RWPE2 (cell line): ENCODE measurements at regions not wholly inside any gene's neighbourhood (a gene's known extent, or its start where the extent isn't known, plus 50 kb on each side); places are given as distances from the start of the nearest gene placed in this dataset.
A peak's percentile ranks its signal among the peaks of the same experiment; 100 is the strongest.

Source experiments
- ATAC-seq: fragments of 200-7000 bp; cut with Tn5 transposase; 3 replicates; pipeline ENCODE4 v1.9.1; 2021; ENCODE audit warnings: low read depth
- DNase-seq: peaks from one replicate; pipeline ENCODE4 v3.0.0-alpha.2; 2020; ENCODE audit warnings: low spot score
- H3K27ac ChIP-seq: fragments of 450-650 bp; 2 replicates; pipeline ENCODE4 v1.5.1; 2017; ENCODE audit warnings: mild to moderate bottlenecking; ENCODE audit not compliant: poor library complexity, severe bottlenecking
- H3K27me3 ChIP-seq: fragments of 250-450 bp; sonication (Bioruptor Pico); 2 replicates; pipeline ENCODE4 v1.5.1; 2021; ENCODE audit warnings: mild to moderate bottlenecking, moderate library complexity; ENCODE audit not compliant: insufficient read depth, poor library complexity, severe bottlenecking
- H3K36me3 ChIP-seq: fragments of 250-450 bp; sonication (Bioruptor Pico); 2 replicates; pipeline ENCODE4 v1.5.1; 2020; ENCODE audit warnings: low read depth, mild to moderate bottlenecking, moderate library complexity
- H3K4me1 ChIP-seq: fragments of 250-450 bp; sonication (Bioruptor Pico); 2 replicates; pipeline ENCODE4 v1.5.1; 2021; ENCODE audit warnings: mild to moderate bottlenecking, moderate library complexity; ENCODE audit not compliant: insufficient read depth, poor library complexity, severe bottlenecking
- H3K4me3 ChIP-seq: fragments of 250-450 bp; sonication (Bioruptor Pico); 2 replicates; pipeline ENCODE4 v1.5.1; 2021; ENCODE audit warnings: mild to moderate bottlenecking, moderate library complexity; ENCODE audit not compliant: severe bottlenecking
- H3K9me3 ChIP-seq: fragments of 250-450 bp; sonication (Bioruptor Pico); 2 replicates; pipeline ENCODE4 v1.5.1; 2021; ENCODE audit warnings: mild to moderate bottlenecking, moderate library complexity; ENCODE audit not compliant: severe bottlenecking
- CTCF ChIP-seq: fragments of 450-650 bp; IDR thresholded peaks from one replicate; pipeline ENCODE4 v1.5.1; 2017; ENCODE audit warnings: mild to moderate bottlenecking, moderate library complexity; ENCODE audit not compliant: poor library complexity, severe bottlenecking

- H3K27me3 ChIP-seq: no peaks in the 10 kb centered on the region
- H3K4me3 ChIP-seq: no peak overlapping the region
- H3K27ac ChIP-seq: no peak overlapping the region
- no peaks in the 10 kb centered on the region for H3K4me1 ChIP-seq
- no peaks in the 10 kb centered on the region for H3K36me3 ChIP-seq
- no peak for ATAC-seq
- TF ChIP-seq CTCF: no peak
- no peaks in the 10 kb centered on the region for H3K9me3 ChIP-seq
- DNase-seq: no peak
These were observed 298.8 kb downstream of the TGFB2 start for GRCh38 chr1:218643926-218644325.

- Histone ChIP-seq H3K4me3 (no peak overlapping the region), H3K9me3 (no peaks in the 10 kb centered on the region), H3K27ac (no peak overlapping the region), H3K4me1 (no peaks in the 10 kb centered on the region), H3K27me3 (no peaks in the 10 kb centered on the region), H3K36me3 (no peaks in the 10 kb centered on the region)
- DNase-seq (no peak), ATAC-seq (no peak)
- TF ChIP-seq CTCF: no peak
These were observed 301.2 kb downstream of the TGFB2 start for GRCh38 chr1:218646288-218646687.

- no peaks in the 10 kb centered on the region for H3K36me3 ChIP-seq
- no peaks in the 10 kb centered on the region for H3K9me3 ChIP-seq
- H3K27ac ChIP-seq: no peak overlapping the region
- no peaks in the 10 kb centered on the region for H3K27me3 ChIP-seq
- H3K4me3 ChIP-seq: no peak overlapping the region
- peaks cover 27% of the 10 kb centered on the region for H3K4me1 ChIP-seq
- no peak for TF ChIP-seq CTCF
- DNase-seq (no peak), ATAC-seq (no peak)
These were observed 311.3 kb downstream of the TGFB2 start for GRCh38 chr1:218656301-218657037.

- H3K27ac ChIP-seq: peak overlapping the region; percentile 77
- no peaks in the 10 kb centered on the region for H3K27me3 ChIP-seq
- ATAC-seq (no peak), DNase-seq (no peak)
- no peak overlapping the region for H3K4me3 ChIP-seq
- no peaks in the 10 kb centered on the region for H3K9me3 ChIP-seq
- no peak for TF ChIP-seq CTCF
- H3K4me1 ChIP-seq: peaks cover 27% of the 10 kb centered on the region
- no peaks in the 10 kb centered on the region for H3K36me3 ChIP-seq
These were observed 313.1 kb downstream of the TGFB2 start for GRCh38 chr1:218658269-218658668.

- Histone ChIP-seq H3K4me1 (peaks cover 27% of the 10 kb centered on the region), H3K27ac (peak overlapping the region; percentile 77), H3K36me3 (no peaks in the 10 kb centered on the region), H3K9me3 (no peaks in the 10 kb centered on the region), H3K4me3 (no peak overlapping the region), H3K27me3 (no peaks in the 10 kb centered on the region)
- peak; percentile 82 for ATAC-seq
- no peak for TF ChIP-seq CTCF
- no peak for DNase-seq
These were observed 313.8 kb downstream of the TGFB2 start for GRCh38 chr1:218658899-218659298.
